Trophoblast cell (in vitro differentiated cells and primary cell): ENCODE measurements at regions not wholly inside any gene's neighbourhood (a gene's known extent, or its start where the extent isn't known, plus 50 kb on each side); places are given as distances from the start of the nearest gene placed in this dataset.

Source experiments
- DNase-seq, 2 donors: peaks; one replicate each; pipeline ENCODE4 v3.0.0-alpha.2; 2016
- H2AFZ ChIP-seq: 2 replicates; pipeline ENCODE4 v1.6.1; 2013; ENCODE audit warnings: low read length, moderate library complexity, mild to moderate bottlenecking; ENCODE audit not compliant: insufficient read depth, poor library complexity
- H2AK5ac ChIP-seq: 2 replicates; pipeline ENCODE4 v1.6.1; 2013; ENCODE audit warnings: mild to moderate bottlenecking, low read length
- H2BK120ac ChIP-seq: 2 replicates; pipeline ENCODE4 v1.6.1; 2013; ENCODE audit warnings: low read length, mild to moderate bottlenecking, moderate library complexity; ENCODE audit not compliant: insufficient read depth, poor library complexity
- H2BK12ac ChIP-seq: 2 replicates; pipeline ENCODE4 v1.6.1; 2013; ENCODE audit warnings: mild to moderate bottlenecking, low read length, moderate library complexity
- H2BK5ac ChIP-seq: 2 replicates; pipeline ENCODE4 v1.6.1; 2013; ENCODE audit warnings: low read length, low read depth, moderate library complexity, mild to moderate bottlenecking; ENCODE audit not compliant: poor library complexity
- H3K14ac ChIP-seq: 2 replicates; pipeline ENCODE4 v1.6.1; 2013; ENCODE audit warnings: mild to moderate bottlenecking, low read length
- H3K18ac ChIP-seq: 2 replicates; pipeline ENCODE4 v1.6.1; 2013; ENCODE audit warnings: mild to moderate bottlenecking, low read length
- H3K23ac ChIP-seq: 2 replicates; pipeline ENCODE4 v1.6.1; 2013; ENCODE audit warnings: low read length
- H3K27ac ChIP-seq: 2 replicates; pipeline ENCODE4 v1.5.1; 2013; ENCODE audit warnings: low read depth, mild to moderate bottlenecking, inconsistent platforms, low read length, moderate library complexity
- H3K27me3 ChIP-seq: 2 replicates; pipeline ENCODE4 v1.6.1; 2013; ENCODE audit warnings: inconsistent platforms, mild to moderate bottlenecking, low read length, moderate library complexity; ENCODE audit not compliant: insufficient read depth
- H3K36me3 ChIP-seq, 2 experiments: 1 replicate in 1 of 2; 2 replicates in 1 of 2; pipeline ENCODE4 v1.6.1; 2013; ENCODE audit warnings: low read length in 2 of 2, mild to moderate bottlenecking in 2 of 2, moderate library complexity in 1 of 2; ENCODE audit not compliant: insufficient read depth in 2 of 2, control insufficient read depth in 1 of 2
- H3K4ac ChIP-seq: 2 replicates; pipeline ENCODE4 v1.6.1; 2013; ENCODE audit warnings: low read depth, mild to moderate bottlenecking, low read length, moderate library complexity
- H3K4me1 ChIP-seq, 2 experiments: 1 replicate in 1 of 2; 2 replicates in 1 of 2; pipeline ENCODE4 v1.6.1; 2013; ENCODE audit warnings: low read length in 2 of 2, mild to moderate bottlenecking in 2 of 2, moderate library complexity in 1 of 2; ENCODE audit not compliant: insufficient read depth in 2 of 2, control insufficient read depth in 1 of 2
- H3K4me2 ChIP-seq: 2 replicates; pipeline ENCODE4 v1.6.1; 2013; ENCODE audit warnings: inconsistent platforms, mild to moderate bottlenecking, low read length, moderate library complexity
- H3K4me3 ChIP-seq: 2 replicates; pipeline ENCODE4 v1.5.1; 2013; ENCODE audit warnings: mild to moderate bottlenecking, low read depth, low read length, inconsistent platforms
- H3K79me1 ChIP-seq: one replicate; pipeline ENCODE4 v1.6.1; 2013; ENCODE audit warnings: low read length
- H3K79me2 ChIP-seq: 2 replicates; pipeline ENCODE4 v1.6.1; 2013; ENCODE audit warnings: low read length, mild to moderate bottlenecking; ENCODE audit not compliant: control insufficient read depth, insufficient read depth, poor library complexity
- H3K9ac ChIP-seq: 2 replicates; pipeline ENCODE4 v1.6.1; 2013; ENCODE audit warnings: mild to moderate bottlenecking, low read length
- H3K9me3 ChIP-seq: 2 replicates; pipeline ENCODE4 v1.6.1; 2013; ENCODE audit warnings: low read depth, mild to moderate bottlenecking, control low read depth, inconsistent platforms, low read length; ENCODE audit not compliant: insufficient read depth
- H4K12ac ChIP-seq: 2 replicates; pipeline ENCODE4 v1.6.1; 2013; ENCODE audit warnings: low read depth, mild to moderate bottlenecking, low read length, moderate library complexity
- H4K8ac ChIP-seq: 2 replicates; pipeline ENCODE4 v1.6.1; 2013; ENCODE audit warnings: low read depth, mild to moderate bottlenecking, low read length, moderate library complexity
- H4K91ac ChIP-seq: one replicate; pipeline ENCODE4 v1.6.1; 2013; ENCODE audit warnings: low read depth, mild to moderate bottlenecking, low read length, moderate library complexity
- WGBS: extraction: QIAGEN DNeasy Blood & Tissue Kit; methylation state at CpG from one replicate; pipeline ENCODE4 v1.1.7; 2013; ENCODE audit warnings: missing lambda C conversion rate; ENCODE audit not compliant: insufficient read length, insufficient coverage; ENCODE audit errors: extremely low coverage; 5-methylcytosine and 5-hydroxymethylcytosine counted together

GRCh38 chr10:108072466-108072865, 908.0 kb upstream of the SORCS1 start:
- Histone ChIP-seq H3K27me3 (no peaks in the 10 kb centered on the region), H3K36me3 (no peaks in the 10 kb centered on the region), H3K9me3 (no peaks in the 10 kb centered on the region), H2BK120ac (no peak overlapping the region), H3K79me2 (no peaks in the 10 kb centered on the region), H3K4ac (no peak overlapping the region), H4K8ac (no peak overlapping the region), H4K91ac (no peak overlapping the region), H3K27ac (no peak overlapping the region), H3K23ac (no peak overlapping the region), H3K4me1 (no peaks in the 10 kb centered on the region), H2AK5ac (no peak overlapping the region), H3K79me1 (no peaks in the 10 kb centered on the region), H3K14ac (no peak overlapping the region), H3K18ac (no peak overlapping the region), H2BK5ac (no peak overlapping the region), H3K4me3 (no peak overlapping the region), H3K9ac (no peak overlapping the region), H4K12ac (no peak overlapping the region), H2AFZ (no peak overlapping the region), H2BK12ac (no peak overlapping the region), H3K4me2 (no peak overlapping the region)
- no CpG with 5 or more reads among the region's 3 CpGs for WGBS
- no peak for DNase-seq

GRCh38 chr10:108070789-108071188, 906.3 kb upstream of the SORCS1 start:
- H3K27me3 ChIP-seq = no peaks in the 10 kb centered on the region
- no peak overlapping the region for H3K9ac ChIP-seq
- H3K36me3 ChIP-seq = no peaks in the 10 kb centered on the region
- no peak overlapping the region for H4K8ac ChIP-seq
- H3K18ac ChIP-seq = no peak overlapping the region
- no peak overlapping the region for H3K4me2 ChIP-seq
- H4K12ac ChIP-seq = no peak overlapping the region
- no peak overlapping the region for H3K14ac ChIP-seq
- no peak overlapping the region for H3K4ac ChIP-seq
- no peak overlapping the region for H2BK120ac ChIP-seq
- WGBS = no CpG with 5 or more reads among the region's 2 CpGs
- H3K79me2 ChIP-seq = no peaks in the 10 kb centered on the region
- H3K9me3 ChIP-seq = no peaks in the 10 kb centered on the region
- H3K27ac ChIP-seq = no peak overlapping the region
- H3K79me1 ChIP-seq = no peaks in the 10 kb centered on the region
- no peak for DNase-seq
- no peaks in the 10 kb centered on the region for H3K4me1 ChIP-seq
- H3K4me3 ChIP-seq = no peak overlapping the region
- no peak overlapping the region for H2BK12ac ChIP-seq
- H2AK5ac ChIP-seq = no peak overlapping the region
- no peak overlapping the region for H2BK5ac ChIP-seq
- H3K23ac ChIP-seq = no peak overlapping the region
- no peak overlapping the region for H2AFZ ChIP-seq
- H4K91ac ChIP-seq = no peak overlapping the region

GRCh38 chr10:108069096-108069495, 904.6 kb upstream of the SORCS1 start:
- Histone ChIP-seq H3K4me1 (no peaks in the 10 kb centered on the region), H3K4me3 (no peak overlapping the region), H3K23ac (no peak overlapping the region), H2AK5ac (no peak overlapping the region), H3K36me3 (no peaks in the 10 kb centered on the region), H2BK5ac (no peak overlapping the region), H3K27ac (no peak overlapping the region), H3K79me2 (no peaks in the 10 kb centered on the region), H2AFZ (no peak overlapping the region), H3K4me2 (no peak overlapping the region), H3K9ac (no peak overlapping the region), H3K27me3 (no peaks in the 10 kb centered on the region), H2BK12ac (no peak overlapping the region), H2BK120ac (no peak overlapping the region), H4K91ac (no peak overlapping the region), H3K79me1 (no peaks in the 10 kb centered on the region), H3K18ac (no peak overlapping the region), H4K12ac (no peak overlapping the region), H4K8ac (no peak overlapping the region), H3K9me3 (no peaks in the 10 kb centered on the region), H3K14ac (no peak overlapping the region), H3K4ac (no peak overlapping the region)
- DNase-seq = no peak
- whole genome bisulfite sequencing = no CpG with 5 or more reads among the region's 1 CpG

GRCh38 chr10:108064746-108065260, 900.3 kb upstream of the SORCS1 start:
- Histone ChIP-seq H2BK12ac (no peak overlapping the region), H3K14ac (no peak overlapping the region), H3K18ac (no peak overlapping the region), H3K79me1 (no peaks in the 10 kb centered on the region), H3K4me1 (no peaks in the 10 kb centered on the region), H3K23ac (no peak overlapping the region), H4K12ac (no peak overlapping the region), H3K4me2 (no peak overlapping the region), H3K4me3 (no peak overlapping the region), H3K9ac (no peak overlapping the region), H2BK120ac (no peak overlapping the region), H3K27me3 (no peaks in the 10 kb centered on the region), H2AFZ (no peak overlapping the region), H2BK5ac (no peak overlapping the region), H3K4ac (no peak overlapping the region), H3K36me3 (no peaks in the 10 kb centered on the region), H3K9me3 (no peaks in the 10 kb centered on the region), H2AK5ac (no peak overlapping the region), H4K8ac (no peak overlapping the region), H3K79me2 (no peaks in the 10 kb centered on the region), H4K91ac (no peak overlapping the region), H3K27ac (no peak overlapping the region)
- no peak for DNase-seq
